Activated CD4-positive, alpha-beta T cell treated with anti-CD3 and anti-CD28 coated beads, Interleukin-2, amount 50 U/mL, for 4 hours (primary cell): ENCODE measurements at regions not wholly inside any gene's neighbourhood (a gene's known extent, or its start where the extent isn't known, plus 50 kb on each side); places are given as distances from the start of the nearest gene placed in this dataset.
A peak's percentile ranks its signal among the peaks of the same experiment; 100 is the strongest.
"Not testable (repeated sequence)": the region's sequence is repeated elsewhere in the genome, so short reads cannot be mapped to it uniquely, and the experiment has no call there.

ENCODE experiments used
- DNase-seq, 2 experiments: peaks; one replicate each; pipeline ENCODE4 v3.0.0-alpha.2; 2020

GRCh38 chr15:70576276-70576675, 187.1 kb downstream of the UACA start:
- DNase-seq: no peak

- no peak for DNase-seq
Measured at GRCh38 chr15:70575231-70576226, 187.8 kb downstream of the UACA start.

GRCh38 chr15:70574325-70574724, 189.0 kb downstream of the UACA start:
- not testable (repeated sequence) for DNase-seq

- no peak for DNase-seq
Measured at GRCh38 chr15:70573121-70573850, 190.1 kb downstream of the UACA start.

GRCh38 chr15:70569714-70570231, 193.6 kb downstream of the UACA start:
- no peak for DNase-seq

GRCh38 chr15:70569091-70569713, 194.2 kb downstream of the UACA start:
- no peak for DNase-seq

- DNase-seq: no peak
Measured at GRCh38 chr15:70566989-70567388, 196.4 kb downstream of the UACA start.

GRCh38 chr15:70566047-70566835, 197.1 kb downstream of the UACA start:
- no peak for DNase-seq

GRCh38 chr15:70563561-70564095, 199.7 kb downstream of the UACA start:
- no peak for DNase-seq

GRCh38 chr15:70562906-70563305, 200.5 kb downstream of the UACA start:
- no peak for DNase-seq

GRCh38 chr15:70561885-70562284, 201.5 kb downstream of the UACA start:
- no peak for DNase-seq

- DNase-seq: no peak
Measured at GRCh38 chr15:70560617-70561328, 202.6 kb downstream of the UACA start.

GRCh38 chr15:70559265-70560239, 203.8 kb downstream of the UACA start:
- DNase-seq: peak; percentile 41 to 49

GRCh38 chr15:70558406-70559264, 204.7 kb downstream of the UACA start:
- no peak for DNase-seq

- DNase-seq: no peak
Measured at GRCh38 chr15:70557521-70558258, 205.7 kb downstream of the UACA start.

- DNase-seq: no peak
Measured at GRCh38 chr15:70556779-70557178, 206.6 kb downstream of the UACA start.

GRCh38 chr15:70556151-70556741, 207.1 kb downstream of the UACA start:
- DNase-seq: no peak

GRCh38 chr15:70555713-70556112, 207.6 kb downstream of the UACA start:
- DNase-seq: no peak
